Transverse colon (tissue), 4 donors: ENCODE measurements at regions not wholly inside any gene's neighbourhood (a gene's known extent, or its start where the extent isn't known, plus 50 kb on each side); places are given as distances from the start of the nearest gene placed in this dataset.

Source experiments
- DNase-seq: peaks from one replicate; pipeline ENCODE4 v3.0.0-alpha.2; 2019
- H3K27ac ChIP-seq, 4 donors: fragments of 200-600 bp; sonication (generic); 2 replicates each; pipeline ENCODE4 v1.5.1; 2016 to 2018; ENCODE audit warnings: inconsistent platforms in 4 of 4
- H3K27me3 ChIP-seq: fragments of 200-600 bp; sonication (generic); 2 replicates; pipeline ENCODE4 v1.5.1; 2017; ENCODE audit warnings: inconsistent platforms
- H3K36me3 ChIP-seq, 4 donors: fragments of 200-600 bp; sonication (generic); 2 replicates each; pipeline ENCODE4 v1.5.1; 2017 to 2019; ENCODE audit warnings: inconsistent platforms in 4 of 4
- H3K4me1 ChIP-seq, 4 donors: fragments of 200-600 bp; sonication (generic); 2 replicates each; pipeline ENCODE4 v1.5.1; 2017 to 2020; ENCODE audit warnings: inconsistent platforms in 4 of 4
- H3K4me3 ChIP-seq, 4 donors: fragments of 200-600 bp; sonication (generic); 1 replicate in 1 of 4; 2 replicates in 3 of 4; pipeline versions ENCODE4 v1.5.1 to v1.6.1; 2017 to 2019; ENCODE audit warnings: inconsistent platforms in 4 of 4
- H3K9me3 ChIP-seq, 2 donors: fragments of 200-600 bp; sonication (generic); 2 replicates each; pipeline ENCODE4 v1.5.1; 2017 to 2019; ENCODE audit warnings: inconsistent platforms in 2 of 2
- EP300 ChIP-seq: sonication (generic); formaldehyde crosslinking; IDR thresholded peaks from one replicate; pipeline ENCODE4 v1.6.1; 2017; ENCODE audit warnings: antibody characterized with exemption, low read depth
- POLR2A ChIP-seq: fragments of 450-650 bp; IDR thresholded peaks from one replicate; pipeline ENCODE4 v1.6.1; 2016; ENCODE audit warnings: antibody characterized with exemption, mild to moderate bottlenecking, moderate library complexity
- POLR2AphosphoS5 ChIP-seq, 3 donors: sonication (generic); formaldehyde crosslinking; IDR thresholded peaks; one replicate each; pipeline ENCODE4 v1.6.1; 2016; ENCODE audit warnings: antibody characterized with exemption in 3 of 3
- WGBS, 2 donors: methylation state at CpG; one replicate each; pipeline ENCODE4 v1.1.5; 2018; ENCODE audit warnings: low coverage in 1 of 2; 5-methylcytosine and 5-hydroxymethylcytosine counted together
- in situ Hi-C, 4 donors: fragments of 200-750 bp; cut with MboI; loops; one replicate each; pipeline versions ENCODE4 v1.15.0 to v1.15.1; 2017; ENCODE audit warnings: low sequenced_read_pairs in 3 of 4, low pct_ligation_motif_present in 1 of 4, low pct_unique_long_range_greater_than_20kb in 1 of 4
- intact Hi-C: fragments of 100-400 bp; cut with DNase I; formaldehyde crosslinking; loops from one replicate; pipeline ENCODE4 v1.15.1; 2023; ENCODE audit warnings: low total_unique reads
- TF ChIP-seq, protein P1 (sequence below), 5 experiments: fragments of 200-600 bp in 3 of 5; fragments of 450-650 bp in 2 of 5; sonication (generic) in 3 of 5; IDR thresholded peaks; 1 replicate in 2 of 5; 2 replicates in 3 of 5; pipeline ENCODE4 v1.5.1; 2016 to 2017; ENCODE audit warnings: antibody characterized with exemption in 5 of 5, inconsistent platforms in 3 of 5, mild to moderate bottlenecking in 2 of 5, moderate library complexity in 1 of 5

- Histone ChIP-seq H3K36me3 (no peaks in the 10 kb centered on the region), H3K27ac (no peak overlapping the region), H3K4me3 (no peak overlapping the region), H3K4me1 (no peaks in the 10 kb centered on the region), H3K27me3 (no peaks in the 10 kb centered on the region), H3K9me3 (no peaks in the 10 kb centered on the region)
- TF ChIP-seq, protein P1, sequence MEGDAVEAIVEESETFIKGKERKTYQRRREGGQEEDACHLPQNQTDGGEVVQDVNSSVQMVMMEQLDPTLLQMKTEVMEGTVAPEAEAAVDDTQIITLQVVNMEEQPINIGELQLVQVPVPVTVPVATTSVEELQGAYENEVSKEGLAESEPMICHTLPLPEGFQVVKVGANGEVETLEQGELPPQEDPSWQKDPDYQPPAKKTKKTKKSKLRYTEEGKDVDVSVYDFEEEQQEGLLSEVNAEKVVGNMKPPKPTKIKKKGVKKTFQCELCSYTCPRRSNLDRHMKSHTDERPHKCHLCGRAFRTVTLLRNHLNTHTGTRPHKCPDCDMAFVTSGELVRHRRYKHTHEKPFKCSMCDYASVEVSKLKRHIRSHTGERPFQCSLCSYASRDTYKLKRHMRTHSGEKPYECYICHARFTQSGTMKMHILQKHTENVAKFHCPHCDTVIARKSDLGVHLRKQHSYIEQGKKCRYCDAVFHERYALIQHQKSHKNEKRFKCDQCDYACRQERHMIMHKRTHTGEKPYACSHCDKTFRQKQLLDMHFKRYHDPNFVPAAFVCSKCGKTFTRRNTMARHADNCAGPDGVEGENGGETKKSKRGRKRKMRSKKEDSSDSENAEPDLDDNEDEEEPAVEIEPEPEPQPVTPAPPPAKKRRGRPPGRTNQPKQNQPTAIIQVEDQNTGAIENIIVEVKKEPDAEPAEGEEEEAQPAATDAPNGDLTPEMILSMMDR (IDR thresholded peaks at IDR 0.05): no peak
- TF ChIP-seq EP300: no peak
- no peak for TF ChIP-seq POLR2A
- TF ChIP-seq POLR2AphosphoS5 (IDR thresholded peaks at IDR 0.05): no peak
- in situ Hi-C loops (no loop called here), intact Hi-C loops (no loop called here)
- DNase-seq: no peak
- WGBS, 2 donors: 71 to 81% methylated on average over 3 to 4 of the region's 4 CpGs
These were observed 345.8 kb downstream of the TDRD15 start for GRCh38 chr2:21469564-21469963.

DNA sequence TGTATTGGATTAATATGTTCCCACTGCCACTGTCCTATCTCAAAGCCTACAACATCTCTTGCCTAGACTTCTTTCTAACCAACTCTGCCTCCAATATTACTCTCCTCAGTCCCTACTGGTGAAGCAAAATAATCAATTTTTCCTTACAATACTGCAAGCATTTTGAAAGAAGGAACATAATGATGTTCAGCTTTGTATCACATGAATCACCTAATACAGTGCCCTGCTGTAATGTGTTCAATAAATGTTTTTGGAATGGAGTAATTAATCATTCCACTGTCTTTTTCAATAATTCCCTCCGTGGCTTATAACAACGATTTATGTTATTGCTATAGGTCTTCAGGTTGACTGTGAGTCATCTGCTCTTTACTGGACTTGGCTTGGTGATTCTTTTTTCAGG, 356.4 kb downstream of the TDRD15 start:
- intact Hi-C loops (no loop called here), in situ Hi-C loops (no loop called here)
- Histone ChIP-seq H3K27me3 (no peaks in the 10 kb centered on the region), H3K36me3 (no peaks in the 10 kb centered on the region), H3K4me1 (no peaks in the 10 kb centered on the region), H3K4me3 (no peak overlapping the region), H3K9me3 (no peaks in the 10 kb centered on the region), H3K27ac (no peak overlapping the region)
- no peak for DNase-seq
- TF ChIP-seq, protein P1 (IDR thresholded peaks at IDR 0.05): no peak
- TF ChIP-seq POLR2A (no peak), EP300 (no peak), POLR2AphosphoS5 (IDR thresholded peaks at IDR 0.05) (no peak)
- WGBS, 2 donors: 72 to 83% methylated on average over 2 of the region's 2 CpGs

DNA sequence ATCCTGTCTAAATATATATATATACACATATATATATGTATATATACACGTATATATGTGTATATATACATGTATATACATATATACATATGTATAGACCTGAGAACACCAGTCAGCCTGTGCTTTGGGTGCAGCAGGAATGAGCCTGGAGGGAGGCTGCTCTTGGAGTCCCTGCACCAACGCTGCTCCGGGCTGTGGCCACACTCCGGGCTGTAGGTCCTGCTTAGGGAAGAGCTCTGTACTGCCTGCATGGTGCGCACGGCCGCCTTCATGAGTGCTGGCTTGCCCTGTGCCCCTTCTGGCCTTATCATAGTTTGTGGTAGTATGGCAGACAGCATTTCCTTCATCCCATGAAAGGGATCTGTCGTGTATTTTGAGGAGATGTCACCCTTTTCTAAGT, 360.9 kb downstream of the TDRD15 start:
- Histone ChIP-seq H3K36me3 (no peaks in the 10 kb centered on the region), H3K9me3 (no peaks in the 10 kb centered on the region), H3K27ac (no peak overlapping the region), H3K27me3 (no peaks in the 10 kb centered on the region), H3K4me3 (no peak overlapping the region), H3K4me1 (no peaks in the 10 kb centered on the region)
- TF ChIP-seq, protein P1 (IDR thresholded peaks at IDR 0.05): no peak
- TF ChIP-seq POLR2A (no peak), EP300 (no peak), POLR2AphosphoS5 (IDR thresholded peaks at IDR 0.05) (no peak)
- in situ Hi-C loops (no loop called here), intact Hi-C loops (no loop called here)
- 29 to 78% methylated on average over 1 to 8 of the region's 8 CpGs for WGBS, 2 donors
- DNase-seq: no peak

- Histone ChIP-seq H3K9me3 (no peaks in the 10 kb centered on the region), H3K4me1 (no peaks in the 10 kb centered on the region), H3K4me3 (no peak overlapping the region), H3K27ac (no peak overlapping the region), H3K27me3 (no peaks in the 10 kb centered on the region), H3K36me3 (no peaks in the 10 kb centered on the region)
- DNase-seq: no peak
- 64% methylated on average over 2 of the region's 2 CpGs; no CpG with 5 or more reads in 1 of the 2 donors for WGBS, 2 donors
- intact Hi-C loops (no loop called here), in situ Hi-C loops (no loop called here)
- TF ChIP-seq, protein P1 (IDR thresholded peaks at IDR 0.05): no peak
- no peak for TF ChIP-seq POLR2AphosphoS5 (IDR thresholded peaks at IDR 0.05)
- TF ChIP-seq EP300: no peak
- TF ChIP-seq POLR2A: no peak
These were observed 362.7 kb downstream of the TDRD15 start for GRCh38 chr2:21486445-21486844.
